CD4-positive, alpha-beta T cell treated with Interleukin-12 subunit alpha and Interleukin-12 subunit beta, for 1 hour (primary cell): ENCODE measurements at regions not wholly inside any gene's neighbourhood (a gene's known extent, or its start where the extent isn't known, plus 50 kb on each side); places are given as distances from the start of the nearest gene placed in this dataset.
"Not testable (repeated sequence)": the region's sequence is repeated elsewhere in the genome, so short reads cannot be mapped to it uniquely, and the experiment has no call there.

ENCODE experiments used
- DNase-seq: peaks from one replicate; pipeline ENCODE4 v3.0.0-alpha.2; 2020

DNA sequence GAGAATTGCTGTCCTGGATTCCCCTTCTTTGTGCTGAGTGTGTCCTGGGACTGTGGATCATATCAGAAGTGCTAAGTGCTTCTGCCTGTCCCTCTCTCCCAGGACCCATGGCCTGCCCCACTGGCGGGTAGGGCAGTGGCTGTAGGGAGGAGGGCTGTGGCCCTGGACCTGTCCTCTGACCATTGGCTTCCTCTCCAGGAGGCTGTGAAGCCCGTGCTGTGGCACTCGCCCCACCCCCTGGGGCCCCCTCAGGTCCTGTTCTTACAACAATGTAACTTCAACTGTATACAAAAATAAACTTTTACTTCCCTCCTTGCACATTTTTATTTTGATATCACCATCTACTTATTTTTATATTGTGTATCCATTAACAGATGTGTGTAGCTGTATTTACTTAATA is 743.8 kb upstream of the CDH8 start:
- DNase-seq, result not testable (repeated sequence)

GRCh38 chr16:62764572-62764971 is 728.3 kb upstream of the CDH8 start:
- no peak for DNase-seq

DNA sequence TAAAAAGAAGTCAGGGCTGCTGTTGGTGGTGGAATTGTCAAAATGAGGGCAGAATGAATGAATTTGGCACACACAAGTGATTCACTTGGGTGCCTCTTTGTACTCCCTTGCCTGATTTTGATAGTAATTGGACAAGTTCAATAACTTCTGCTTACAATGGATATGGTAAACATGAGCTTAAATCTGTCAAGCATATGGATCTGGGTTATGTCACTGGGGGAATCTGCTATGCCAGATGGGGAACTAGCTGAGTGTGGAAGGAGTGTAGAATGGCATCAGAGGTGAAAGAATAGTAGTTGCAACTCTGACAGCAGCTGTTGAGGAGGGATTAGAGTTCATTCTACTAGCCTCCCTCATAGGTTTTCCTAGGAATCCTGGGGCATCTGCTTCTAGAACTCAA is 724.2 kb upstream of the CDH8 start:
- no peak for DNase-seq

DNA sequence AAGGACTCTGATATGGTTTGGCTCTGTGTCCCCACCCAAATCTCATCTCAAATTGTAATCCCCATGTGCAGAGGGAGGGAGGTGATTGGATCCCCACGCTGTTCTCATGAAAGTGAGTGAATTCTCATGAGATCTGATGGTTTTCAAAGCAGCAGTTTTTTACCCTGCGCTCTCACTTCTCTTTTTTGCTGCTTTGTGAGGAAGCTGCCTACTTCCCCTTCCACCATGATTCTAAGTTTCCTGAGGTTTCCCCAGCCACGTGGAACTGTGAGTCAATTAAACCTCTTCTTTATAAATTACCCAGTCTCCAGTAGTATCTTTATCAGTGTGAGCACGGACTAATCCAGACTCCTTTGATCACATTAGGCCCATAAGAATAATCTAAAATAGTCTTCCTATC is 719.7 kb upstream of the CDH8 start:
- DNase-seq, result no peak

DNA sequence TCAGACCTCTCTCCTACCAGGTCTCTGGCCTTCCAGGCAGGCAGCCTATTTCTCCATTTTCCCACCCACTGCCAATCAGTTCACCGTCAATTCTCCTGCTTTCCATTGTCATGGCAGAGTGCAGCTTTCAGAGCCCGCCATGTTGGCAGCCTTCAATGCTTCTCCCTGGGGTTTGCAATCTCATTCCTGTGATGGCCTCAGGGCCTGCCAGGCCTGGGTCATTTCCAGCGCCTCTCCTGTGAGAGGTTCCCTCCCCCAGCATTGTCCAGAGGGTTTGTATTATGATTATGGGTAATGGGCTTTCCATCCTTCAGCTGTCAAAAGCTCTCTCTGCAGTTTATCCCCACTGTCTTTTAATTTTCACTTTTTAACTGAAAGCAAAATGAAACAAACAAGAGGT is 716.6 kb upstream of the CDH8 start:
- no peak for DNase-seq

DNA sequence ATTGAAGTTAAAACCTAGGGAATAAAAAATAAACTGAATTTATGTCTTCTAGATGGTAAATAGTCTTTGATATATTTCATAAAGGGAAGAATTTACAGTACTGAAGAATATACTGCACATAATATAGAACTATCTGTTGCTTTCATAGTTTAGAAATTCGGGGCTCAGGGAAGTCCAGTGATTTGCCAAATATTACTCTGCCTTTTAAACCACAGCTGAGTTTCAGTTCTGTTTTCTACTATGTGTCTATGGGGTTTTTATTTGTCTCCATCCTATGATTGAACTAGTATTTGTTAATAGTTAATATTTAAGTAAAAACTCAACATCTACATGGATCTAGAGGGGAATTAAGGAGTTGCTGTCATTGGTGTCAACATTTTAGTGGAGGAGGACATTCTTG is 715.0 kb upstream of the CDH8 start:
- DNase-seq, result no peak

DNA sequence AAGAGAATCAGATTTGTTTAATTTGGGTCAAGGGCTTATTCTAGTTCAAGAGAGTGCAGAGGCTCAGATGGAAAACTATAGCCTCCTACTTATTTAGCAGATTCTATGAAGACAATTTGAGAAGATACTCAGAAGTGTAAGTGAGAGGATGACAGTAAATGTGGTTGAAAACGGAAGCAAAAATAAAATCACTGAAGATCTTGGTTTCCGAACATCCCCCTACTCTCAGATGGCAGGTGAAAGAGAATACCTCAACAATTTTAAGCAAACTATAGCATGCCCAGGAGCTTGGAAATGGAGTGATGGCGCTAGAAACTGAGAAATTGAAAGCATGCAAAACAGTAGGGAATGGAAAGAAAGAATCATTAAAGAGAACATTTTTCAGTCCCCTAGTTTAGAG is 705.5 kb upstream of the CDH8 start:
- no peak for DNase-seq

DNA sequence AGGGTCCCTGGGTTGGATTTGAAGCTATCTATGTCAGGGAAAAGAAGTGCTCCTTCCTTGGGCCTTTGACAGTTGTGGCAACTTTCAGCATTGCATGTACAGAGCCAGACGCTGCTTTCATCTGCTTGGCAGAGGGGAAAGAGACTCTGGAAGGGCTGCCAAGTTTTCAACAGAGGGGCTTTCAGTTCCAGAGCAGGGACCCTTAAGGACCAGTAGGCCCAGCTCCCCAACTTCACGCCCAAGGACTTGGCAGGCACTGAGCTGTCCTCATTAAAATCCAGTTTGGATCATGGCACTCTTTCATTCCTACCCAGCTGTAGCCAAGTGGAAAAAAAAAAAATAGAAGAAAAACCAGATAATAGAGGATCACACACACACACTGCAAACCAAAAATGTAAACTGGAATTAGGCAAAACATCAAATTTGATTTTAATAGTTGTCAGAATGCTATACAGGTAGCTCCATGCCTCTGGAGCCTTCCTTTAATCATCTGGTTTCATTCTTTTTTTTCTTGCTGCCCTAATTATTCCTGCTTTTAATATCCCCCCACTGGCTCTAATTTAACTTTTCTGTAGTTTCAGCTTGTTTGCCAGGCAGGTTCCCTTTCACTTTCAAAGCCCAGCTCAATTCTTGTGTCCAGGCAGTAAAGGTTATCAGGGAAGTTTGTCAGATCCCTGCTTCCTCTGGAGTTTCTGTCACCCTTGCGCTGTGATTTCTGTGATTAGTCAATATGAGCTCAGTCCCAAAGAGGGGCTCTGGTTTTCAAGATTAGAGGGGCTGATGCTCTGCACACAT is 702.6 kb upstream of the CDH8 start:
- no peak for DNase-seq

GRCh38 chr16:62732092-62732491 is 695.9 kb upstream of the CDH8 start:
- DNase-seq, result no peak

DNA sequence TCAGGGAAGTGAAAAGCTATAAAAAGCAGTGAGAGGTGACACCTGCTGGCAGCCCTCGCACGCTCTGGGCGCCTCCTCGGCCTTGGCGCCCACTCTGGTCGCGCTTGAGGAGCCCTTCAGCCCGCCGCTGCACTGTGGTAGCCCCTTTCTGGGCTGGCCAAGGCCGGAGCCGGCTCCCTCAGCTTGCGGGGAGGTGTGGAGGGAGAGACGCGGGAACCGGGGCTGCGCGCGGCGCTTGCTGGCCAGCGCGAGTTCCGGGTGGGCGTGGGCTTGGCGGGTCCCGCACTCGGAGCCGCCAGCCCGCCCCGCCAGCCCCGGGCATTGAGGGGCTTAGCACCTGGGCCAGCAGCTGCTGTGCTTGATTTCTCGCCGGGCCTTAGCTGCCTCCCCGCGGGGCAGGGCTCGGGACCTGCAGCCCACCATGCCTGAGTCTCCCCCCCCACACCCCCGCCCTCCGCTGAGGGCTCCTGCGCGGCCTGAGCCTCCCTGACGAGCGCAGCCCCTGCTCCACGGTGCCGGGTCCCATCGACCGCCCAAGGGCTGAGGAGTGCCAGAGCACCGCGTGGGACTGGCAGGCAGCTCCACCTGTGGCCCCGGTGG is 688.5 kb upstream of the CDH8 start:
- DNase-seq, result not testable (repeated sequence)

DNA sequence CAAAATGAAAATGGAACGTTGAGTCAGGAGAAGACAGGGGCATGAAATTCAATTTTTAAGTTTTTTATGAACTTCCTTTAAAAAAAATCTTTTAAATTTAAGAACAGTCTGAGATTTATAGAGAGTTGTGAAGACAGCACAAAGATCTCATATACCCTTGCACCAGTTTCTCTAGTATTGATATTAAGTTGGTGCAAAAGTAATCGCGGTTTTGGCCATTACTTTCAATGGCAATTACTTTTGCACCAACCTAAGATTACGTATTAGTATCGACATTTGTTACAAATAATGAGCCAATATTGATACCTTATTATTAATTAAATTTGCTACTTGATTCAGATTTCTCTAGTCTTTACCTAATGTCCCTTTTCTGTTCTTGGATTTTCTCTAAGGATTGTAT is 684.4 kb upstream of the CDH8 start:
- DNase-seq, result no peak

GRCh38 chr16:62717026-62717425 is 680.8 kb upstream of the CDH8 start:
- DNase-seq, result no peak

DNA sequence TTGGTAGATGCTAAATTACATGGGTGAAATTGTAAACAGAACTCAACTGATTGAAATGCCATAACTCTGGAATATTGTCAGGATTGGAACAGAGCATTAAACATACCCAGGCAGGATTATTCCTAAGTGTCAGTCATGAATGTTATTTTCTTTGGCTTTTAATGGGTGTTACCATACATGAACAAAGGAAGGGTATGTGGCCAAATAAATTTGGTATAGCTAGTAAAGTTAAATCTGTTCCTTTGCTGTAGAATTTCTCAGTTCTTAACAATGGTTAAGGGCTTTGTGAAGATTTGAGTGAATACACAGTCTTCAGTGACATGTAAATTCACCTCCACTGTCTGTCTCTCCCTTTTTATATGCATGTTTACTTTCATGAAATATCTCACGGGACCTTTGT is 679.5 kb upstream of the CDH8 start:
- DNase-seq, result no peak

DNA sequence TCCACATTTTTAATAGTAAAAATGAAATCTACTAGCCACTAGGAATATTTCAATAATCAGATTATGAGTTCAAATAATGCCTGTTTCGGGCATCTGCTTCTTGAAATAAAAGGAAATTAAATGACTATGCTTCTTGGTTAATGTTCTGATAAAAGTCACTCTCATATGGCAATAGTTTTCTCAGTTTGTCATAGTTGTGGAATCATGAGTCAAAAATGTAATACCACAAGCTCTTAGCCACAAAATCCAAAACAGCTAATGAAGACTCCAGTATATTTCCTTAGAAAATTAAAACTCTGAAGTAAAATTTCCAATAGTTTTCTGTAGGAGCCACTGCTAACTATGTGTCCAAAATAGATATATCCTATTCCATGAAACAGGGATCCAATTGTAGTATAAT is 676.3 kb upstream of the CDH8 start:
- no peak for DNase-seq

GRCh38 chr16:62711797-62712196 is 675.6 kb upstream of the CDH8 start:
- DNase-seq, result no peak

DNA sequence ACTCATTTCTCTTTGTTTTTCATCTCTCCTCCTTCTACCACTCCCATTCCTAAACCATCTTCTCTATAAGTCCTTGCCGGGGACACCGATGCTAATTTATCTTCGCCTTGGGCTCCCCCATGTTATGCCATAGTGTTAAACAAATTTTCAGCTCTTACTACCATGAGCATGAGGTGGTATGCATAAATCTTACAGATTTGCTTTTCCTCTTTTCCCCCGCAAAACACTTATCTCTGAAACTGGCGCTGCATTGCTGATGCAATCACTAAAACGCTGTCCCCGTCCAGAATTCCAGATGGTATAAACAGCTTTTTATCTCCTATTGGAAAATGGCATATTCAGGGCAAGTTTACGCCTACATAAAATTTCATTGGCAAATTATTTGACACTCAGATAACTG is 673.6 kb upstream of the CDH8 start:
- DNase-seq, result no peak

DNA sequence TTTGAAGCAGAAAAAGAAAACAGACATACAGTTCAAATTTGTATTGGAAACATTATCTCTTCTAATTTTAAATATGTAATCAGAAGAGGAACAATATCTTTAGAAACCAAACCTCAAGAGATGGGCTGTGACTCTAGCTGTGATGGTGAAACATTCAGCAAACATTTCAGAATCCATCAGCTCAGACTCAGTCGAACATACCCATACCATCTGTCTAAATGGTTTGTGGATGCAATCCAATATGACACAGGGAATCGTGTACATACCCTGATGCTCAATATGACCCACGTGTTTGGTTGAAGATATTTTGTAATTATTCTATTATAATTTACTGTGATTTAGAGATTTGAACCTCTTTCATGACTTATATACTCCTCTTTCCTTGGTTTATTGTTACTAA is 665.2 kb upstream of the CDH8 start:
- DNase-seq, result no peak

DNA sequence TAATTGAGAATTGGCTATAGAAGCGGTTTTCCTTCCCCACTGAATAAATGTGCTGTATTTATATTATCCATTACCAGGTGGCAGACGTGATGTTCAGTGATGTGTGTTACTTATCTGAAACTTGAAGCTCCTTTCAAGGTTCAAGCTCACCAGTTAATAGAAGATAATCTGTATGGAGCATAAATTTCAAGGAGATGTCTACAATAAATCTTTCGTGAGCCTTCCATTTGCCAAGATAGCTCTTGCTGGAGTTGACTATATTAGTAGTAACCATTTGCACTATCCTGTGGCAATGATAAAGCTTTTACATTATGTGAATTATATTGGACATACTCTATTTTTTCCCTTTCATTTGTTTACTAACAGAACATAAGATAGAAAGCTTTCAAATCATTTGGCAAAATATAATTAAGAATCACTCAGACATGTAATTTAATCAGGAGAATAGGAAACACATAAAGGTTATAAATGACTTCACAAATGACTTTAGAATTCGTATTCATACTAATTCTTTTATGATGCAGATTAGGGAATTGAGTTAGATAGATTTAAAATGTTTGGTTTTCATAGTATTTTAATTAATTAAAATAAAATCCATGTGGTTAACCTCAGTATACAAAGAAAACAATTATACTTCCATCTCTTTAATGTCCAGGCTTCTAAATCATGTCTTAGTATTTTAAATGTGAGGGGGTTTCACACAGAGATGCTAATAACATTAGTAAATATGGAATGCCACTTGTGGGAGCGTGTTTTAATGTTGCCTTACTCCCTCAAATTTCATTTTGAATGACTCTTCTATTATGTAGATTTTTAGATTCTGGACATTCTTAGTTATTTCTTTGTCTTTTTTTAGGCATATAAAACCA is 664.4 kb upstream of the CDH8 start:
- DNase-seq, result no peak

- no peak for DNase-seq
These were observed 656.4 kb upstream of the CDH8 start for GRCh38 chr16:62692685-62693084.

GRCh38 chr16:62681819-62682218 is 645.6 kb upstream of the CDH8 start:
- no peak for DNase-seq

DNA sequence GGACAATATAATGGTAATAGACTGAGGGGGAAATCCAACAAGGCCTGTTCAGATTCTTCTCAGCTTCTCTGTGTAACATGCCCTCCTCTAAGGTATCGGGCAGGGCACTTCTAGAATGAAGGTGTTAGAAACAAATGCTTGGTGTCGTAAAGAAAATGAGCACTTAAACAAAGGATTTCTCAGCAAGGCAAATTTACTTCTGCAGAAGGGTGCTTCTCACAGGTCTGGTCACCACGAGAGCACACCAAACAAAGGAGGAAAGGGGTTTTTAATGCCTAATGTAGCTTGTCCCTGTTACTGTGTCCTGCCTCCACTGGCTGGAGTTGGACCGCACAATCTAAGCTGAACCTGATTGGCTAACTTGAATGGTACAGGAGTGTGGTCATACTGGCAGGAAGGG is 642.6 kb upstream of the CDH8 start:
- DNase-seq, result no peak

DNA sequence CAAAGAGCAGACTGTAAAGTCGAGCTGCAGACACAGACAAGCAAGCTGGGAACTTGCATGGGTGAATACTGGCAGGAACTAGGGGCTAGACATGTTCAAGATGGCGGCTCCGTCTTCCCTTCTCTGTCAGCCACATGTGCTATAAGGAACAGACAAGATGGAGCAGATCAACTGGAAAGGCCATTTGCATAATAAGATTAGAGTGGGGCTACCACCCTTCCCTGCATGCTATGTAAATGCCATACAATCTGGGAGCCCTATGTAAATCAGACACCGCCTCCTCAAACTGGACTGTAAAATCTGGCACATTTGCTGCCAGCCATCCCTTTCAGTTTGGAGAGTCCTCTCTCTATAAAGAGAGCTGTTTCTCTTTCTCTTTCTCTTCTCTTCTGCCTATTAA is 640.1 kb upstream of the CDH8 start:
- DNase-seq, result no peak

GRCh38 chr16:62665269-62665668 is 629.0 kb upstream of the CDH8 start:
- DNase-seq, result no peak

- DNase-seq, result no peak
These were observed 628.3 kb upstream of the CDH8 start for GRCh38 chr16:62664566-62664965.
